Glomerular visceral epithelial cell (primary cell): ENCODE measurements at regions not wholly inside any gene's neighbourhood (a gene's known extent, or its start where the extent isn't known, plus 50 kb on each side); places are given as distances from the start of the nearest gene placed in this dataset.
"Not testable (repeated sequence)": the region's sequence is repeated elsewhere in the genome, so short reads cannot be mapped to it uniquely, and the experiment has no call there.

ENCODE experiments used
- DNase-seq: peaks from one replicate; pipeline ENCODE4 v3.0.0-alpha.2; 2016; ENCODE audit errors: extremely low spot score

- peak; percentile 27 for DNase-seq
These were observed 253.1 kb upstream of the ADGRL4 start for GRCh38 chr1:79259390-79260336.

- DNase-seq: no peak
These were observed 248.9 kb upstream of the ADGRL4 start for GRCh38 chr1:79255421-79255820.

- DNase-seq: no peak
These were observed 246.1 kb upstream of the ADGRL4 start for GRCh38 chr1:79252598-79252997.

- no peak for DNase-seq
These were observed 233.3 kb upstream of the ADGRL4 start for GRCh38 chr1:79239840-79240239.

- no peak for DNase-seq
These were observed 228.9 kb upstream of the ADGRL4 start for GRCh38 chr1:79235301-79236002.

GRCh38 chr1:79232818-79233217 lies 226.3 kb upstream of the ADGRL4 start:
- DNase-seq: no peak

GRCh38 chr1:79230751-79231150 lies 224.2 kb upstream of the ADGRL4 start:
- not testable (repeated sequence) for DNase-seq

- no peak for DNase-seq
These were observed 220.4 kb upstream of the ADGRL4 start for GRCh38 chr1:79226963-79227362.

- DNase-seq: no peak
These were observed 218.0 kb upstream of the ADGRL4 start for GRCh38 chr1:79224537-79224936.

GRCh38 chr1:79220509-79220908 lies 214.0 kb upstream of the ADGRL4 start:
- no peak for DNase-seq

- DNase-seq: no peak
These were observed 208.8 kb upstream of the ADGRL4 start for GRCh38 chr1:79215311-79215710.

GRCh38 chr1:79207786-79208185 lies 201.3 kb upstream of the ADGRL4 start:
- DNase-seq: no peak

GRCh38 chr1:79207331-79207730 lies 200.8 kb upstream of the ADGRL4 start:
- no peak for DNase-seq

- DNase-seq: no peak
These were observed 198.4 kb upstream of the ADGRL4 start for GRCh38 chr1:79204779-79205479.

- no peak for DNase-seq
These were observed 192.3 kb upstream of the ADGRL4 start for GRCh38 chr1:79198832-79199231.

- peak; percentile 27 for DNase-seq
These were observed 190.9 kb upstream of the ADGRL4 start for GRCh38 chr1:79197421-79197820.

- no peak for DNase-seq
These were observed 189.7 kb upstream of the ADGRL4 start for GRCh38 chr1:79196211-79196610.

GRCh38 chr1:79193211-79194079 lies 186.9 kb upstream of the ADGRL4 start:
- peak; percentile 21 for DNase-seq

GRCh38 chr1:79190074-79190473 lies 183.5 kb upstream of the ADGRL4 start:
- DNase-seq: peak; percentile 2

- DNase-seq: peak; percentile 4
These were observed 181.8 kb upstream of the ADGRL4 start for GRCh38 chr1:79188337-79188736.

GRCh38 chr1:79186260-79186659 lies 179.7 kb upstream of the ADGRL4 start:
- DNase-seq: no peak
